ENCODE measurements at regions not wholly inside any gene's neighbourhood (a gene's known extent, or its start where the extent isn't known, plus 50 kb on each side); places are given as distances from the start of the nearest gene placed in this dataset.

GRCh38 chr9:31445960-31446359, 938.5 kb upstream of the ACO1 start:
- peaks cover 3% of the 10 kb centered on the region for H3K9me3 Mint-ChIP-seq (ENCODE audit: unreplicated experiment)
- no peak for DNase-seq
- H3K36me3 Mint-ChIP-seq (ENCODE audit: unreplicated experiment), result no peaks in the 10 kb centered on the region
- H3K27ac Mint-ChIP-seq (ENCODE audit: unreplicated experiment), result no peak overlapping the region
- no peaks in the 10 kb centered on the region for H3K27me3 Mint-ChIP-seq (ENCODE audit: unreplicated experiment)
- TF ChIP-seq CTCF (IDR thresholded peaks at IDR 0.05; ENCODE audit: partially characterized antibody, unreplicated experiment), result no peak
- peaks cover 8% of the 10 kb centered on the region for H3K4me1 Mint-ChIP-seq (ENCODE audit: low read depth, unreplicated experiment)
- H3K4me3 Mint-ChIP-seq (ENCODE audit: unreplicated experiment), result no peak overlapping the region

GRCh38 chr9:31467075-31467474, 917.4 kb upstream of the ACO1 start:
- TF ChIP-seq CTCF (IDR thresholded peaks at IDR 0.05; ENCODE audit: partially characterized antibody, unreplicated experiment), result no peak
- Mint-ChIP-seq H3K27me3 (ENCODE audit: unreplicated experiment) (no peaks in the 10 kb centered on the region), H3K9me3 (ENCODE audit: unreplicated experiment) (peaks cover 3% of the 10 kb centered on the region), H3K27ac (ENCODE audit: unreplicated experiment) (no peak overlapping the region), H3K4me1 (ENCODE audit: low read depth, unreplicated experiment) (no peaks in the 10 kb centered on the region), H3K4me3 (ENCODE audit: unreplicated experiment) (no peak overlapping the region), H3K36me3 (ENCODE audit: unreplicated experiment) (no peaks in the 10 kb centered on the region)
- no peak for DNase-seq

GRCh38 chr9:31470051-31470450, 914.4 kb upstream of the ACO1 start:
- Mint-ChIP-seq H3K4me3 (ENCODE audit: unreplicated experiment) (no peak overlapping the region), H3K4me1 (ENCODE audit: low read depth, unreplicated experiment) (no peaks in the 10 kb centered on the region), H3K27ac (ENCODE audit: unreplicated experiment) (no peak overlapping the region), H3K27me3 (ENCODE audit: unreplicated experiment) (no peaks in the 10 kb centered on the region), H3K9me3 (ENCODE audit: unreplicated experiment) (peaks cover 2% of the 10 kb centered on the region), H3K36me3 (ENCODE audit: unreplicated experiment) (no peaks in the 10 kb centered on the region)
- no peak for TF ChIP-seq CTCF (IDR thresholded peaks at IDR 0.05; ENCODE audit: partially characterized antibody, unreplicated experiment)
- DNase-seq, result no peak

- H3K27ac Mint-ChIP-seq (ENCODE audit: unreplicated experiment), result no peak overlapping the region
- H3K9me3 Mint-ChIP-seq (ENCODE audit: unreplicated experiment), result peaks cover 2% of the 10 kb centered on the region
- no peaks in the 10 kb centered on the region for H3K27me3 Mint-ChIP-seq (ENCODE audit: unreplicated experiment)
- no peak for DNase-seq
- H3K4me1 Mint-ChIP-seq (ENCODE audit: low read depth, unreplicated experiment), result no peaks in the 10 kb centered on the region
- no peak for TF ChIP-seq CTCF (IDR thresholded peaks at IDR 0.05; ENCODE audit: partially characterized antibody, unreplicated experiment)
- no peaks in the 10 kb centered on the region for H3K36me3 Mint-ChIP-seq (ENCODE audit: unreplicated experiment)
- H3K4me3 Mint-ChIP-seq (ENCODE audit: unreplicated experiment), result no peak overlapping the region
Measured at GRCh38 chr9:31471010-31471409, 913.4 kb upstream of the ACO1 start.

GRCh38 chr9:31486630-31487029, 897.8 kb upstream of the ACO1 start:
- no peak for DNase-seq
- TF ChIP-seq CTCF (IDR thresholded peaks at IDR 0.05; ENCODE audit: partially characterized antibody, unreplicated experiment), result no peak

More at GRCh38 chr9:31486630-31487029, 897.8 kb upstream of the ACO1 start:
- Mint-ChIP-seq H3K27me3 (ENCODE audit: unreplicated experiment) (no peaks in the 10 kb centered on the region), H3K4me3 (ENCODE audit: unreplicated experiment) (no peak overlapping the region), H3K9me3 (ENCODE audit: unreplicated experiment) (peaks cover 2% of the 10 kb centered on the region), H3K36me3 (ENCODE audit: unreplicated experiment) (no peaks in the 10 kb centered on the region), H3K27ac (ENCODE audit: unreplicated experiment) (no peak overlapping the region), H3K4me1 (ENCODE audit: low read depth, unreplicated experiment) (peaks cover 2% of the 10 kb centered on the region)
